ENCODE measurements at regions not wholly inside any gene's neighbourhood (a gene's known extent, or its start where the extent isn't known, plus 50 kb on each side); places are given as distances from the start of the nearest gene placed in this dataset.

- TF ChIP-seq EZH2phosphoT487 (IDR thresholded peaks at IDR 0.05; ENCODE audit: insufficient read depth, low read depth) (no peak), EZH2 (IDR thresholded peaks at IDR 0.05; ENCODE audit: insufficient read depth, poor library complexity, severe bottlenecking) (no peak)
- no peaks in the 10 kb centered on the region for H4K20me1 ChIP-seq (ENCODE audit: insufficient read depth)
- no peaks in the 10 kb centered on the region for H3K27me3 ChIP-seq (replicated peaks; ENCODE audit: insufficient read depth)
- H2AFZ ChIP-seq, result no peak overlapping the region
- 39 to 48% methylated on average over 1 of the region's 1 CpG for WGBS, 2 experiments (ENCODE audit: low coverage in 1 of 2, low lambda C conversion rate in 2 of 2, missing lambda C conversion rate in 2 of 2)
- no peak overlapping the region for H3K27ac ChIP-seq
- H3K9me2 ChIP-seq (ENCODE audit: insufficient read depth), result peaks cover 4% of the 10 kb centered on the region
- no peaks in the 10 kb centered on the region for H3K9me3 ChIP-seq (ENCODE audit: low read depth)
- no peak overlapping the region for H3K4me2 ChIP-seq (ENCODE audit: unreplicated experiment)
- H3F3A ChIP-seq (ENCODE audit: insufficient read depth), result no peaks in the 10 kb centered on the region
- DNase-seq, result no peak
- no peaks in the 10 kb centered on the region for H3K36me3 ChIP-seq (ENCODE audit: low read depth)
- no peak overlapping the region for H3K9ac ChIP-seq
- H3K4me1 ChIP-seq (ENCODE audit: insufficient read depth), result no peaks in the 10 kb centered on the region
- H3K79me2 ChIP-seq (ENCODE audit: insufficient read depth), result no peaks in the 10 kb centered on the region
- H3K4me3 ChIP-seq, result no peak overlapping the region
- in situ Hi-C loops (cut with MboI), result no loop called here
These were observed 325.3 kb upstream of the RND3 start for GRCh38 chr2:150812664-150813367.

GRCh38 chr2:150812066-150812465, 324.6 kb upstream of the RND3 start:
- in situ Hi-C loops (cut with MboI), result no loop called here
- no peaks in the 10 kb centered on the region for H3K27me3 ChIP-seq (replicated peaks; ENCODE audit: insufficient read depth)
- peaks cover 4% of the 10 kb centered on the region for H3K9me2 ChIP-seq (ENCODE audit: insufficient read depth)
- TF ChIP-seq EZH2phosphoT487 (IDR thresholded peaks at IDR 0.05; ENCODE audit: insufficient read depth, low read depth), result no peak
- TF ChIP-seq EZH2 (IDR thresholded peaks at IDR 0.05; ENCODE audit: insufficient read depth, poor library complexity, severe bottlenecking), result no peak
- H3K36me3 ChIP-seq (ENCODE audit: low read depth), result no peaks in the 10 kb centered on the region
- WGBS, 2 experiments (ENCODE audit: low coverage in 1 of 2, low lambda C conversion rate in 2 of 2, missing lambda C conversion rate in 2 of 2), result 44 to 48% methylated on average over 3 of the region's 3 CpGs
- no peaks in the 10 kb centered on the region for H3K4me1 ChIP-seq (ENCODE audit: insufficient read depth)
- H3K79me2 ChIP-seq (ENCODE audit: insufficient read depth), result no peaks in the 10 kb centered on the region
- no peak for DNase-seq
- H3K27ac ChIP-seq, result no peak overlapping the region
- H3K4me3 ChIP-seq, result no peak overlapping the region
- no peaks in the 10 kb centered on the region for H3F3A ChIP-seq (ENCODE audit: insufficient read depth)
- H4K20me1 ChIP-seq (ENCODE audit: insufficient read depth), result no peaks in the 10 kb centered on the region
- no peak overlapping the region for H3K9ac ChIP-seq
- H3K4me2 ChIP-seq (ENCODE audit: unreplicated experiment), result no peak overlapping the region
- no peaks in the 10 kb centered on the region for H3K9me3 ChIP-seq (ENCODE audit: low read depth)
- H2AFZ ChIP-seq, result no peak overlapping the region

- no peak overlapping the region for H3K27ac ChIP-seq
- WGBS, 2 experiments (ENCODE audit: low coverage in 1 of 2, low lambda C conversion rate in 2 of 2, missing lambda C conversion rate in 2 of 2), result 22 to 23% methylated on average over 5 of the region's 5 CpGs
- in situ Hi-C loops (cut with MboI), result no loop called here
- peak overlapping the region; percentile 19; the same call in 1 of the 2 replicates for H2AFZ ChIP-seq
- no peak overlapping the region for H3K9ac ChIP-seq
- H4K20me1 ChIP-seq (ENCODE audit: insufficient read depth), result no peaks in the 10 kb centered on the region
- H3K79me2 ChIP-seq (ENCODE audit: insufficient read depth), result no peaks in the 10 kb centered on the region
- H3F3A ChIP-seq (ENCODE audit: insufficient read depth), result no peaks in the 10 kb centered on the region
- no peaks in the 10 kb centered on the region for H3K36me3 ChIP-seq (ENCODE audit: low read depth)
- peak; percentile 59 for DNase-seq
- no peaks in the 10 kb centered on the region for H3K9me3 ChIP-seq (ENCODE audit: low read depth)
- H3K4me3 ChIP-seq, result no peak overlapping the region
- H3K27me3 ChIP-seq (replicated peaks; ENCODE audit: insufficient read depth), result no peaks in the 10 kb centered on the region
- no peak overlapping the region for H3K4me2 ChIP-seq (ENCODE audit: unreplicated experiment)
- H3K4me1 ChIP-seq (ENCODE audit: insufficient read depth), result no peaks in the 10 kb centered on the region
- peaks cover 4% of the 10 kb centered on the region for H3K9me2 ChIP-seq (ENCODE audit: insufficient read depth)
- TF ChIP-seq EZH2phosphoT487 (IDR thresholded peaks at IDR 0.05; ENCODE audit: insufficient read depth, low read depth) (no peak), EZH2 (IDR thresholded peaks at IDR 0.05; ENCODE audit: insufficient read depth, poor library complexity, severe bottlenecking) (no peak)
These were observed 323.9 kb upstream of the RND3 start for GRCh38 chr2:150811259-150811855.

GRCh38 chr2:150809103-150809502, 321.6 kb upstream of the RND3 start:
- no peak for TF ChIP-seq EZH2phosphoT487 (IDR thresholded peaks at IDR 0.05; ENCODE audit: insufficient read depth, low read depth)
- in situ Hi-C loops (cut with MboI), result no loop called here
- no peak overlapping the region for H3K9ac ChIP-seq
- H3K4me2 ChIP-seq (ENCODE audit: unreplicated experiment), result no peak overlapping the region
- no peaks in the 10 kb centered on the region for H3F3A ChIP-seq (ENCODE audit: insufficient read depth)
- no peaks in the 10 kb centered on the region for H4K20me1 ChIP-seq (ENCODE audit: insufficient read depth)
- H3K9me2 ChIP-seq (ENCODE audit: insufficient read depth), result peaks cover 4% of the 10 kb centered on the region; the same call in 1 of the 2 replicates
- no peaks in the 10 kb centered on the region for H3K79me2 ChIP-seq (ENCODE audit: insufficient read depth)
- H3K4me3 ChIP-seq, result no peak overlapping the region
- H3K27me3 ChIP-seq (replicated peaks; ENCODE audit: insufficient read depth), result no peaks in the 10 kb centered on the region
- no peak for DNase-seq
- 96 to 97% methylated on average over 2 of the region's 2 CpGs for WGBS, 2 experiments (ENCODE audit: low coverage in 1 of 2, low lambda C conversion rate in 2 of 2, missing lambda C conversion rate in 2 of 2)
- H2AFZ ChIP-seq, result no peak overlapping the region
- H3K9me3 ChIP-seq (ENCODE audit: low read depth), result no peaks in the 10 kb centered on the region
- H3K36me3 ChIP-seq (ENCODE audit: low read depth), result no peaks in the 10 kb centered on the region
- H3K27ac ChIP-seq, result no peak overlapping the region
- H3K4me1 ChIP-seq (ENCODE audit: insufficient read depth), result no peaks in the 10 kb centered on the region
